WTC11 (cell line): ENCODE measurements at regions not wholly inside any gene's neighbourhood (a gene's known extent, or its start where the extent isn't known, plus 50 kb on each side); places are given as distances from the start of the nearest gene placed in this dataset.
"Not testable (repeated sequence)": the region's sequence is repeated elsewhere in the genome, so short reads cannot be mapped to it uniquely, and the experiment has no call there.

Experiments
- ATF2 ChIP-seq: sonication (generic); formaldehyde crosslinking; IDR thresholded peaks from 2 replicates; pipeline ENCODE4 v1.8.1; 2022; ENCODE audit warnings: low read depth, missing genetic modification reagents, borderline replicate concordance
- CTCF ChIP-seq: fragments of 200-600 bp; IDR thresholded peaks from 2 replicates; pipeline ENCODE4 v1.8.0; 2022; ENCODE audit warnings: antibody characterized with exemption
- KAT7 ChIP-seq: sonication (generic); formaldehyde crosslinking; IDR thresholded peaks from 2 replicates; pipeline ENCODE4 v1.8.1; 2023; ENCODE audit warnings: missing genetic modification reagents, mild to moderate bottlenecking, borderline replicate concordance
- MLX ChIP-seq: sonication (generic); formaldehyde crosslinking; IDR thresholded peaks from 2 replicates; pipeline ENCODE4 v1.8.1; 2023; ENCODE audit warnings: mild to moderate bottlenecking, missing genetic modification reagents, moderate library complexity
- MXD4 ChIP-seq: fragments of 250-450 bp; sonication (Bioruptor Pico); IDR thresholded peaks from 2 replicates; pipeline ENCODE4 v1.8.0; 2021; ENCODE audit warnings: mild to moderate bottlenecking, moderate library complexity, borderline replicate concordance
- MYBL2 ChIP-seq: sonication (generic); formaldehyde crosslinking; IDR thresholded peaks from 2 replicates; pipeline ENCODE4 v1.8.1; 2023; ENCODE audit warnings: mild to moderate bottlenecking, moderate library complexity, missing genetic modification reagents
- ZMAT4 ChIP-seq: fragments of 250-450 bp; sonication (Bioruptor Pico); IDR thresholded peaks from 2 replicates; pipeline ENCODE4 v1.9.0; 2021; ENCODE audit warnings: mild to moderate bottlenecking
- ZNF317 ChIP-seq: sonication (generic); formaldehyde crosslinking; IDR thresholded peaks from 2 replicates; pipeline ENCODE4 v1.8.1; 2023; ENCODE audit warnings: low read depth, mild to moderate bottlenecking, moderate library complexity, missing genetic modification reagents, borderline replicate concordance

- not testable (repeated sequence) for TF ChIP-seq ZMAT4 (CRISPR knock-in tag); KAT7 (CRISPR knock-in tag); CTCF; ZNF317 (CRISPR knock-in tag); MXD4 (CRISPR knock-in tag); ATF2 (CRISPR knock-in tag); MLX (CRISPR knock-in tag); MYBL2 (CRISPR knock-in tag)
These were observed 294.9 kb upstream of the DIO3 start for GRCh38 chr14:101266441-101266840.
